HepG2 (cell line): ENCODE measurements at regions not wholly inside any gene's neighbourhood (a gene's known extent, or its start where the extent isn't known, plus 50 kb on each side); places are given as distances from the start of the nearest gene placed in this dataset.

Experiments used
- IKZF4 ChIP-seq: sonication (generic); formaldehyde crosslinking; IDR thresholded peaks from 2 replicates; pipeline ENCODE4 v1.5.1; 2020; ENCODE audit warnings: borderline replicate concordance, mild to moderate bottlenecking, low read depth, missing genetic modification reagents; ENCODE audit errors: not compliant biosample characterization
- MXI1 ChIP-seq: IDR thresholded peaks from 3 replicates; pipeline ENCODE4 v1.6.1; 2012; ENCODE audit warnings: low read depth, low read length, inconsistent platforms, borderline replicate concordance
- ZNF251 ChIP-seq: sonication (generic); formaldehyde crosslinking; IDR thresholded peaks from 2 replicates; pipeline ENCODE4 v1.9.0; 2021; ENCODE audit warnings: mild to moderate bottlenecking, missing genetic modification reagents
- TF ChIP-seq, protein P1 (sequence below): sonication (generic); formaldehyde crosslinking; IDR thresholded peaks from 2 replicates; pipeline ENCODE4 v1.4.0; 2020; ENCODE audit warnings: missing genetic modification reagents
- TF ChIP-seq, protein P2 (sequence below): sonication (generic); formaldehyde crosslinking; IDR thresholded peaks from 2 replicates; pipeline ENCODE4 v1.9.0; 2021; ENCODE audit warnings: missing genetic modification reagents, borderline replicate concordance
- TF ChIP-seq, protein P3 (sequence below): sonication (generic); formaldehyde crosslinking; IDR thresholded peaks from 2 replicates; pipeline ENCODE4 v1.8.0; 2022; ENCODE audit warnings: mild to moderate bottlenecking, missing genetic modification reagents; ENCODE audit not compliant: insufficient replicate concordance
- TF ChIP-seq, protein P4 (sequence below): sonication (generic); formaldehyde crosslinking; IDR thresholded peaks from 2 replicates; pipeline ENCODE4 v1.9.0; 2022; ENCODE audit warnings: missing genetic modification reagents, mild to moderate bottlenecking, borderline replicate concordance

DNA sequence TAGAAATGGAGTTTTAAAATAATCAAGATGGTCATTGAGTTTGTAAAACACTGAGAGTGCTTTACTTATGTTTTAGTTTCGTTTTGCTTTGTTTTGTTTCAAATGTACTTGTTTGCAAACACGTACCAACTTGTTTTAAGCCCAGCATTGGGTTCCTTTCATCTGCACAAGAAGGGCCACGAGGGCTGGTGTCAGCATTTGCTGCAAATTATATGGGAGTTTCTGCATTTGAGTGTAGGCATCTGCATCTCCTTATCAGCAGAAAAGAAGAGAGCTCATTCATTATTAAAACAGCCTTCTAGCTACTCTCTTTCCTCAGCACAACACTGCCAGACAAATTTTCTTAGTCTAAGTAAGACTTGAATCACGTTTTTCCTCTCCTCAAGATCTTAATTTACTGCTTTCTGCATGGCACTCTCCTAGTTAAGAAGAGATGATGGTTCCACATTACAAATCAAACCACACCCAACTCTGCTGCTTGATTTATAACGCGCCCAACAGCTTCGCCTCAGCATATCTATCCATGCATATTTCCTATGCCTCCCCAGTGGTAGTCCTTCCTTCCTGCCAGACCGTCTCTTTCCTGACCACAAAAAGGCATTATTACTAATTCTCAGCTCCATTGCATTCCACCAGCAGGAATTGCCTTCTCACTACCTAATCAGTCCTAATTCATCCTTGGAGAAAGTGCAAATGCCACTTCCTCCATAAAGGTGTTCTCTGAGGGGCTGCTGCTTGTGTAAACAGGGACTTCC is 95.2 kb upstream of the CAST start (continued):
- TF ChIP-seq, protein P1, sequence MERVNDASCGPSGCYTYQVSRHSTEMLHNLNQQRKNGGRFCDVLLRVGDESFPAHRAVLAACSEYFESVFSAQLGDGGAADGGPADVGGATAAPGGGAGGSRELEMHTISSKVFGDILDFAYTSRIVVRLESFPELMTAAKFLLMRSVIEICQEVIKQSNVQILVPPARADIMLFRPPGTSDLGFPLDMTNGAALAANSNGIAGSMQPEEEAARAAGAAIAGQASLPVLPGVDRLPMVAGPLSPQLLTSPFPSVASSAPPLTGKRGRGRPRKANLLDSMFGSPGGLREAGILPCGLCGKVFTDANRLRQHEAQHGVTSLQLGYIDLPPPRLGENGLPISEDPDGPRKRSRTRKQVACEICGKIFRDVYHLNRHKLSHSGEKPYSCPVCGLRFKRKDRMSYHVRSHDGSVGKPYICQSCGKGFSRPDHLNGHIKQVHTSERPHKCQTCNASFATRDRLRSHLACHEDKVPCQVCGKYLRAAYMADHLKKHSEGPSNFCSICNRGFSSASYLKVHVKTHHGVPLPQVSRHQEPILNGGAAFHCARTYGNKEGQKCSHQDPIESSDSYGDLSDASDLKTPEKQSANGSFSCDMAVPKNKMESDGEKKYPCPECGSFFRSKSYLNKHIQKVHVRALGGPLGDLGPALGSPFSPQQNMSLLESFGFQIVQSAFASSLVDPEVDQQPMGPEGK (CRISPR knock-in tag), result no peak
- no peak for TF ChIP-seq IKZF4
- TF ChIP-seq MXI1, result no peak
- no peak for TF ChIP-seq ZNF251 (CRISPR knock-in tag)
- TF ChIP-seq, protein P2, sequence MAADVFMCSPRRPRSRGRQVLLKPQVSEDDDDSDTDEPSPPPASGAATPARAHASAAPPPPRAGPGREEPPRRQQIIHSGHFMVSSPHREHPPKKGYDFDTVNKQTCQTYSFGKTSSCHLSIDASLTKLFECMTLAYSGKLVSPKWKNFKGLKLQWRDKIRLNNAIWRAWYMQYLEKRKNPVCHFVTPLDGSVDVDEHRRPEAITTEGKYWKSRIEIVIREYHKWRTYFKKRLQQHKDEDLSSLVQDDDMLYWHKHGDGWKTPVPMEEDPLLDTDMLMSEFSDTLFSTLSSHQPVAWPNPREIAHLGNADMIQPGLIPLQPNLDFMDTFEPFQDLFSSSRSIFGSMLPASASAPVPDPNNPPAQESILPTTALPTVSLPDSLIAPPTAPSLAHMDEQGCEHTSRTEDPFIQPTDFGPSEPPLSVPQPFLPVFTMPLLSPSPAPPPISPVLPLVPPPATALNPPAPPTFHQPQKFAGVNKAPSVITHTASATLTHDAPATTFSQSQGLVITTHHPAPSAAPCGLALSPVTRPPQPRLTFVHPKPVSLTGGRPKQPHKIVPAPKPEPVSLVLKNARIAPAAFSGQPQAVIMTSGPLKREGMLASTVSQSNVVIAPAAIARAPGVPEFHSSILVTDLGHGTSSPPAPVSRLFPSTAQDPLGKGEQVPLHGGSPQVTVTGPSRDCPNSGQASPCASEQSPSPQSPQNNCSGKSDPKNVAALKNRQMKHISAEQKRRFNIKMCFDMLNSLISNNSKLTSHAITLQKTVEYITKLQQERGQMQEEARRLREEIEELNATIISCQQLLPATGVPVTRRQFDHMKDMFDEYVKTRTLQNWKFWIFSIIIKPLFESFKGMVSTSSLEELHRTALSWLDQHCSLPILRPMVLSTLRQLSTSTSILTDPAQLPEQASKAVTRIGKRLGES (CRISPR knock-in tag), result no peak
- TF ChIP-seq, protein P3, sequence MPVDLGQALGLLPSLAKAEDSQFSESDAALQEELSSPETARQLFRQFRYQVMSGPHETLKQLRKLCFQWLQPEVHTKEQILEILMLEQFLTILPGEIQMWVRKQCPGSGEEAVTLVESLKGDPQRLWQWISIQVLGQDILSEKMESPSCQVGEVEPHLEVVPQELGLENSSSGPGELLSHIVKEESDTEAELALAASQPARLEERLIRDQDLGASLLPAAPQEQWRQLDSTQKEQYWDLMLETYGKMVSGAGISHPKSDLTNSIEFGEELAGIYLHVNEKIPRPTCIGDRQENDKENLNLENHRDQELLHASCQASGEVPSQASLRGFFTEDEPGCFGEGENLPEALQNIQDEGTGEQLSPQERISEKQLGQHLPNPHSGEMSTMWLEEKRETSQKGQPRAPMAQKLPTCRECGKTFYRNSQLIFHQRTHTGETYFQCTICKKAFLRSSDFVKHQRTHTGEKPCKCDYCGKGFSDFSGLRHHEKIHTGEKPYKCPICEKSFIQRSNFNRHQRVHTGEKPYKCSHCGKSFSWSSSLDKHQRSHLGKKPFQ (CRISPR knock-in tag), result no peak
- TF ChIP-seq, protein P4, sequence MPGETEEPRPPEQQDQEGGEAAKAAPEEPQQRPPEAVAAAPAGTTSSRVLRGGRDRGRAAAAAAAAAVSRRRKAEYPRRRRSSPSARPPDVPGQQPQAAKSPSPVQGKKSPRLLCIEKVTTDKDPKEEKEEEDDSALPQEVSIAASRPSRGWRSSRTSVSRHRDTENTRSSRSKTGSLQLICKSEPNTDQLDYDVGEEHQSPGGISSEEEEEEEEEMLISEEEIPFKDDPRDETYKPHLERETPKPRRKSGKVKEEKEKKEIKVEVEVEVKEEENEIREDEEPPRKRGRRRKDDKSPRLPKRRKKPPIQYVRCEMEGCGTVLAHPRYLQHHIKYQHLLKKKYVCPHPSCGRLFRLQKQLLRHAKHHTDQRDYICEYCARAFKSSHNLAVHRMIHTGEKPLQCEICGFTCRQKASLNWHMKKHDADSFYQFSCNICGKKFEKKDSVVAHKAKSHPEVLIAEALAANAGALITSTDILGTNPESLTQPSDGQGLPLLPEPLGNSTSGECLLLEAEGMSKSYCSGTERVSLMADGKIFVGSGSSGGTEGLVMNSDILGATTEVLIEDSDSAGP (CRISPR knock-in tag), result no peak
